ENCODE measurements at regions not wholly inside any gene's neighbourhood (a gene's known extent, or its start where the extent isn't known, plus 50 kb on each side); places are given as distances from the start of the nearest gene placed in this dataset.

- no peak for DNase-seq
Observed at GRCh38 chr6:100267721-100268123, 197.0 kb downstream of the SIM1 start.

- no peak for DNase-seq
Observed at GRCh38 chr6:100266494-100267401, 198.0 kb downstream of the SIM1 start.

- no peak for DNase-seq
Observed at GRCh38 chr6:100262086-100262485, 202.6 kb downstream of the SIM1 start.

GRCh38 chr6:100261486-100261885 lies 203.2 kb downstream of the SIM1 start:
- no peak for DNase-seq

GRCh38 chr6:100260584-100260983 lies 204.1 kb downstream of the SIM1 start:
- DNase-seq, result no peak

- DNase-seq, result no peak
Observed at GRCh38 chr6:100259865-100260264, 204.9 kb downstream of the SIM1 start.

GRCh38 chr6:100258752-100259151 lies 206.0 kb downstream of the SIM1 start:
- no peak for DNase-seq

GRCh38 chr6:100257793-100258395 lies 206.8 kb downstream of the SIM1 start:
- DNase-seq, result no peak

GRCh38 chr6:100255701-100256100 lies 209.0 kb downstream of the SIM1 start:
- DNase-seq, result no peak

GRCh38 chr6:100247123-100247522 lies 217.6 kb downstream of the SIM1 start:
- DNase-seq, result no peak

- DNase-seq, result no peak
Observed at GRCh38 chr6:100246206-100246605, 218.5 kb downstream of the SIM1 start.

GRCh38 chr6:100240798-100241197 lies 223.9 kb downstream of the SIM1 start:
- no peak for DNase-seq

- no peak for DNase-seq
Observed at GRCh38 chr6:100237821-100238220, 226.9 kb downstream of the SIM1 start.

- no peak for DNase-seq
Observed at GRCh38 chr6:100236389-100236788, 228.3 kb downstream of the SIM1 start.

GRCh38 chr6:100235631-100236030 lies 229.1 kb downstream of the SIM1 start:
- no peak for DNase-seq

GRCh38 chr6:100234625-100235024 lies 230.1 kb downstream of the SIM1 start:
- no peak for DNase-seq

GRCh38 chr6:100232781-100233573 lies 231.7 kb downstream of the SIM1 start:
- no peak for DNase-seq

GRCh38 chr6:100230953-100231316 lies 233.8 kb downstream of the SIM1 start:
- DNase-seq, result no peak

- no peak for DNase-seq
Observed at GRCh38 chr6:100230115-100230952, 234.4 kb downstream of the SIM1 start.

- DNase-seq, result no peak
Observed at GRCh38 chr6:100229512-100229911, 235.2 kb downstream of the SIM1 start.

GRCh38 chr6:100228834-100229441 lies 234.9 kb upstream of the MCHR2 start:
- DNase-seq, result peak; percentile 76

- DNase-seq, result no peak
Observed at GRCh38 chr6:100228437-100228833, 234.4 kb upstream of the MCHR2 start.

Measured in NCI-H2029 treated with DMSO at 0.1 percent for 48 hours (cell line).